Testis (tissue), 2 donors: ENCODE measurements at regions not wholly inside any gene's neighbourhood (a gene's known extent, or its start where the extent isn't known, plus 50 kb on each side); places are given as distances from the start of the nearest gene placed in this dataset.

ENCODE experiments used
- DNase-seq: peaks from one replicate; pipeline ENCODE4 v3.0.0-alpha.2; 2019
- H3K27ac ChIP-seq, 2 donors: fragments of 200-600 bp; sonication (generic); one replicate each; pipeline ENCODE4 v1.5.1; 2019
- H3K27me3 ChIP-seq: fragments of 200-600 bp; sonication (generic); one replicate; pipeline ENCODE4 v1.5.1; 2019
- H3K36me3 ChIP-seq: fragments of 200-600 bp; sonication (generic); one replicate; pipeline ENCODE4 v1.5.1; 2017; ENCODE audit warnings: low read depth; ENCODE audit errors: missing control alignments
- H3K4me1 ChIP-seq: fragments of 200-600 bp; sonication (generic); one replicate; pipeline ENCODE4 v1.5.1; 2019
- H3K4me3 ChIP-seq, 2 donors: fragments of 200-600 bp; sonication (generic); one replicate each; pipeline ENCODE4 v1.5.1; 2017 to 2019
- H3K9me3 ChIP-seq: fragments of 200-600 bp; sonication (generic); one replicate; pipeline ENCODE4 v1.5.1; 2017
- POLR2A ChIP-seq: fragments of 450-650 bp; IDR thresholded peaks from one replicate; pipeline ENCODE4 v1.6.1; 2017; ENCODE audit warnings: antibody characterized with exemption, mild to moderate bottlenecking, moderate library complexity
- WGBS, 2 donors: methylation state at CpG; one replicate each; pipeline ENCODE4 v1.1.5; 2018; 5-methylcytosine and 5-hydroxymethylcytosine counted together
- intact Hi-C: fragments of 100-400 bp; cut with DNase I; formaldehyde crosslinking; loops from one replicate; pipeline ENCODE4 v1.15.1; 2023; ENCODE audit warnings: low total_unique reads
- TF ChIP-seq, protein P1 (sequence below), 3 experiments: fragments of 450-650 bp in 2 of 3; fragments of 200-600 bp in 1 of 3; sonication (generic) in 1 of 3; IDR thresholded peaks; one replicate each; pipeline ENCODE4 v1.5.1; 2016 to 2019; ENCODE audit warnings: antibody characterized with exemption in 3 of 3, mild to moderate bottlenecking in 2 of 3, moderate library complexity in 1 of 3

DNA sequence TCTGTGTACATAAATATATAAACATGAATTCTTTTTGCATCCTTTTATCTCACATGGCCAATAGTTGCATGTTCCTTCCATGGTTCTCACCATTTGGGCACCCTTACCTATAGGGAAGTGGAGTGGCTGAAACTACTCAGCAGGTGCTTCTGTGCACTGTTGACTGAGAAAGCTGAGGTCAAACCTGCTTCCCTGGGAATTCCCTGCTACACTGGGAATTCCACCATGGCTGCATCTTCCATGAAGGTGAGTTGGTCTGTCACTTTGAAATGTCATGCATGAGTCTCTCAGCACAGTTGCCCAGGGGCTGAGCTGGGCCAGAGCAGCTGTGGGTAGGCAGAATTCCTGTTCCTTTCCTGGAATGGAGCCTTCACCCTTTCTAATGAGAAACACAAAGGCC lies 193.8 kb upstream of the PRSS16 start:
- intact Hi-C loops = no loop called here
- Histone ChIP-seq H3K4me1 (no peaks in the 10 kb centered on the region), H3K36me3 (no peaks in the 10 kb centered on the region), H3K27me3 (no peaks in the 10 kb centered on the region), H3K27ac (no peak overlapping the region), H3K9me3 (no peaks in the 10 kb centered on the region), H3K4me3 (no peak overlapping the region)
- TF ChIP-seq POLR2A = no peak
- TF ChIP-seq, protein P1, sequence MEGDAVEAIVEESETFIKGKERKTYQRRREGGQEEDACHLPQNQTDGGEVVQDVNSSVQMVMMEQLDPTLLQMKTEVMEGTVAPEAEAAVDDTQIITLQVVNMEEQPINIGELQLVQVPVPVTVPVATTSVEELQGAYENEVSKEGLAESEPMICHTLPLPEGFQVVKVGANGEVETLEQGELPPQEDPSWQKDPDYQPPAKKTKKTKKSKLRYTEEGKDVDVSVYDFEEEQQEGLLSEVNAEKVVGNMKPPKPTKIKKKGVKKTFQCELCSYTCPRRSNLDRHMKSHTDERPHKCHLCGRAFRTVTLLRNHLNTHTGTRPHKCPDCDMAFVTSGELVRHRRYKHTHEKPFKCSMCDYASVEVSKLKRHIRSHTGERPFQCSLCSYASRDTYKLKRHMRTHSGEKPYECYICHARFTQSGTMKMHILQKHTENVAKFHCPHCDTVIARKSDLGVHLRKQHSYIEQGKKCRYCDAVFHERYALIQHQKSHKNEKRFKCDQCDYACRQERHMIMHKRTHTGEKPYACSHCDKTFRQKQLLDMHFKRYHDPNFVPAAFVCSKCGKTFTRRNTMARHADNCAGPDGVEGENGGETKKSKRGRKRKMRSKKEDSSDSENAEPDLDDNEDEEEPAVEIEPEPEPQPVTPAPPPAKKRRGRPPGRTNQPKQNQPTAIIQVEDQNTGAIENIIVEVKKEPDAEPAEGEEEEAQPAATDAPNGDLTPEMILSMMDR (IDR thresholded peaks at IDR 0.05) = no peak
- no peak for DNase-seq

DNA sequence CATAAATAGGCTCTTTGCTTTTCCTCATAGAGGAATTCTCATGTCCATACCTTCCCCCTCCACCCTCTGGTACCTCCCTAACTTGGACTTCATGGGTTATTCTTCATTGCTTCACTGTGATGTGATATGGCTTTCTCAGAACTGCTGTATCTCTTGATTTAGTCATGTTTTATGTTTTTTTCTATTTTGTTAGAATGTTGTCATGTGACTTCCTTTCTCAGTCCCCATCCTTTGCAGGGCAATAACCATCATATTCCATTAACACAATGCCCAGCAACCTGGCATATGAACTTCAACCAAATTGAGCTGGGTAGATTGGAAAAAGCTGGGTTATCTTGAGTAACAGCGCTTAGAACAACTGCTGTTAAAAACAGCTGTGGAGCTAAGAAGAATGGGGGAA lies 190.9 kb upstream of the PRSS16 start:
- no peaks in the 10 kb centered on the region for H3K4me1 ChIP-seq
- H3K27ac ChIP-seq = no peak overlapping the region
- H3K36me3 ChIP-seq = no peaks in the 10 kb centered on the region
- intact Hi-C loops = no loop called here
- H3K27me3 ChIP-seq = no peaks in the 10 kb centered on the region
- TF ChIP-seq POLR2A = no peak
- TF ChIP-seq, protein P1 (IDR thresholded peaks at IDR 0.05) = no peak
- DNase-seq = no peak
- H3K9me3 ChIP-seq = no peaks in the 10 kb centered on the region
- no peak overlapping the region for H3K4me3 ChIP-seq
- 88 to 92% methylated on average over 1 of the region's 1 CpG for WGBS, 2 donors

DNA sequence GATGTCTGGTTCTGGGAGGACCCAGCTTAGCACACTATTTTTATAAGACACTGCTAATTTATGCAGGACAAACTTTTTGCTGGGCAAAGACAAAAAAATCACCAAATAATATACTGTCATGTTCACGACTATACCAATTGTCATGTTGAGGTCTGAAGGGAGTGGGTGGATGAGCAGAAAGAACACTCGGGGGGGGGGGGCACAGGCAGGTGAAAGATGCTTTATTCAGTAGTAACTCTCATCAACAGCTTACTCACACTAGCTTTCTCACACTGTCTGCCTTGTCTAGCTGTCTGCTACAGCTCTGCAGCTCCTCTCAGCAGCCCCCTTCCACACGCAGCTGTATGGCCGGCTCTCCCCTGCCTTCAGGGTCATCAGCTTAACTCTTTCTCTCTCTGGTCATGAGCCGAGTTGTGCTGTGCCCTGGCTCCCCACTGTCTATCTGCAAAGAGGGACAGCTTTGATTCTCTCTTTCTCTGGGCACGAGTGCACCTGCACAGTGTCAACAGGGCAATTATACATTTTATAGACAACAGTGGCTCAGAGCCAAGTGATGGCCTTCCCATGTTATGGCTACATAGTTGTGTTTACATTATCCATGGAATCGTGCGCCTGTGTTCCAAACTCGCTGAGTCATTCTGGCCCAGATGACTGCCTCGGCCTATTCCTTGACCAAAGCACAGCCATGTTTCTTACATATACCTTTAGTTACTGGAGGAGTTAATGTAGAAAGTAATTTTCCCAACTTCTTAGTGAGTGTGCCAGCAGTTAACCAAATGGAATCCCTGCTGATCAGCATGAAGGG lies 187.7 kb upstream of the PRSS16 start:
- Histone ChIP-seq H3K4me3 (no peak overlapping the region), H3K36me3 (no peaks in the 10 kb centered on the region), H3K9me3 (no peaks in the 10 kb centered on the region), H3K27me3 (no peaks in the 10 kb centered on the region), H3K4me1 (no peaks in the 10 kb centered on the region), H3K27ac (no peak overlapping the region)
- 56 to 64% methylated on average over 10 of the region's 10 CpGs for WGBS, 2 donors
- TF ChIP-seq, protein P1 (IDR thresholded peaks at IDR 0.05) = no peak
- no peak for TF ChIP-seq POLR2A
- no peak for DNase-seq
- intact Hi-C loops = no loop called here

DNA sequence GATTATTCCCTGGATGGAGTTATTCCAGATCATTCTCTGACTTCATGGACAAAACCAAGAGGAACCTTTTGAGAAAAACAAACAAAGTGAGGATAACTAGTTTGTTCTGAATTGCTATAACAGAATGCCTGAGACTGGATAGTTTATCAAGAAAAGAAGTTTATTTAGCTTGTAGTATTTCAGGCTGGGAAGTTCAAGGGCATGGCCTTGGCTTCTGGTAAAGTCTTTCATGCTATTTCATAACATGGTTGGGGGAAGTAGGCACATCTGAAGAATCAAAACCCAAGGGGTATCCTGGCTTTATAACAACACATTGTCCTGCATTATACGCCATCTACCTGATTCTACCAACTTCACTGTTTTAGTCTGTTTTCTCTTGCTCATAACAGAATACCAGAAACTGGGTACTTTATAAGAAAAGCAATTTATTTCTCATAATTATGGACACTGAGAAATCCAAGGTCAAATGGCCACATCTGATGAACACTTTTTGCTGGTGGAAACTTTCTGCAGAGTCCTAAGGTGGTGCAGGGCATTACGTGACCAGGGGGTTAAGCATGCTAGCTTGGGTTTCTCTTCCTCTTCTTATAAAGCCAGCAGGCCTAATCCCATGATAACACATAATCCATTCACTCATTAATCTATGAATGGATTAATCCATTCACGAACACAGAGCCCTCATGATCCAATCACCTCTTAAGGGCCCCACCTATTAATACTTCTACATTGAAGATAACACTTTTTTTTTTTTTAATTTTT lies 186.1 kb upstream of the PRSS16 start:
- H3K27ac ChIP-seq = no peak overlapping the region
- H3K36me3 ChIP-seq = no peaks in the 10 kb centered on the region
- no peak for DNase-seq
- intact Hi-C loops = no loop called here
- WGBS, 2 donors = 90 to 96% methylated on average over 3 of the region's 3 CpGs
- H3K27me3 ChIP-seq = no peaks in the 10 kb centered on the region
- H3K4me3 ChIP-seq = no peak overlapping the region
- no peaks in the 10 kb centered on the region for H3K9me3 ChIP-seq
- TF ChIP-seq, protein P1 (IDR thresholded peaks at IDR 0.05) = no peak
- no peak for TF ChIP-seq POLR2A
- peaks cover 4% of the 10 kb centered on the region for H3K4me1 ChIP-seq
